ENCODE measurements at regions not wholly inside any gene's neighbourhood (a gene's known extent, or its start where the extent isn't known, plus 50 kb on each side); places are given as distances from the start of the nearest gene placed in this dataset.

- H3K36me3 ChIP-seq (ENCODE audit: control insufficient read depth, insufficient read depth, low read length): no peaks in the 10 kb centered on the region
- H3K4me1 ChIP-seq (ENCODE audit: control insufficient read depth, insufficient read depth, low read length): no peaks in the 10 kb centered on the region
- 100% methylated on average over 1 of the region's 4 CpGs for WGBS (ENCODE audit: insufficient coverage, insufficient read length)
- H3K27me3 ChIP-seq (ENCODE audit: control insufficient read depth, insufficient read depth, low read length): no peaks in the 10 kb centered on the region
- H3K9me3 ChIP-seq (ENCODE audit: control insufficient read depth, insufficient read depth, low read length): no peaks in the 10 kb centered on the region
- no peak overlapping the region for H3K27ac ChIP-seq (ENCODE audit: low read length)
- no peak for DNase-seq (ENCODE audit: low read depth, low spot score)
- H3K4me3 ChIP-seq (ENCODE audit: low read length): no peak overlapping the region
Observed at GRCh38 chr1:198880818-198881597, 242.2 kb downstream of the PTPRC start.

- Histone ChIP-seq H3K4me1 (ENCODE audit: control insufficient read depth, insufficient read depth, low read length) (no peaks in the 10 kb centered on the region), H3K27ac (ENCODE audit: low read length) (no peak overlapping the region), H3K9me3 (ENCODE audit: control insufficient read depth, insufficient read depth, low read length) (no peaks in the 10 kb centered on the region), H3K27me3 (ENCODE audit: control insufficient read depth, insufficient read depth, low read length) (no peaks in the 10 kb centered on the region), H3K4me3 (ENCODE audit: low read length) (no peak overlapping the region), H3K36me3 (ENCODE audit: control insufficient read depth, insufficient read depth, low read length) (no peaks in the 10 kb centered on the region)
- DNase-seq (ENCODE audit: low read depth, low spot score): no peak
Observed at GRCh38 chr1:198883184-198883583, 244.3 kb downstream of the PTPRC start.

- Histone ChIP-seq H3K4me1 (ENCODE audit: control insufficient read depth, insufficient read depth, low read length) (no peaks in the 10 kb centered on the region), H3K36me3 (ENCODE audit: control insufficient read depth, insufficient read depth, low read length) (no peaks in the 10 kb centered on the region), H3K9me3 (ENCODE audit: control insufficient read depth, insufficient read depth, low read length) (no peaks in the 10 kb centered on the region), H3K27me3 (ENCODE audit: control insufficient read depth, insufficient read depth, low read length) (no peaks in the 10 kb centered on the region), H3K27ac (ENCODE audit: low read length) (no peak overlapping the region), H3K4me3 (ENCODE audit: low read length) (no peak overlapping the region)
- WGBS (ENCODE audit: insufficient coverage, insufficient read length): no CpG with 5 or more reads among the region's 4 CpGs
- no peak for DNase-seq (ENCODE audit: low read depth, low spot score)
Observed at GRCh38 chr1:198887866-198888265, 249.0 kb downstream of the PTPRC start.

GRCh38 chr1:198888379-198888943 is 249.6 kb downstream of the PTPRC start:
- no peaks in the 10 kb centered on the region for H3K9me3 ChIP-seq (ENCODE audit: control insufficient read depth, insufficient read depth, low read length)
- no peaks in the 10 kb centered on the region for H3K4me1 ChIP-seq (ENCODE audit: control insufficient read depth, insufficient read depth, low read length)
- H3K27me3 ChIP-seq (ENCODE audit: control insufficient read depth, insufficient read depth, low read length): no peaks in the 10 kb centered on the region
- H3K36me3 ChIP-seq (ENCODE audit: control insufficient read depth, insufficient read depth, low read length): no peaks in the 10 kb centered on the region
- H3K4me3 ChIP-seq (ENCODE audit: low read length): no peak overlapping the region
- H3K27ac ChIP-seq (ENCODE audit: low read length): no peak overlapping the region
- WGBS (ENCODE audit: insufficient coverage, insufficient read length): no CpG with 5 or more reads among the region's 3 CpGs
- DNase-seq (ENCODE audit: low read depth, low spot score): no peak

GRCh38 chr1:198889101-198889500 is 250.3 kb downstream of the PTPRC start:
- no CpG with 5 or more reads among the region's 1 CpG for WGBS (ENCODE audit: insufficient coverage, insufficient read length)
- no peaks in the 10 kb centered on the region for H3K4me1 ChIP-seq (ENCODE audit: control insufficient read depth, insufficient read depth, low read length)

GRCh38 chr1:198889749-198890148 is 250.9 kb downstream of the PTPRC start:
- no CpG with 5 or more reads among the region's 1 CpG for WGBS (ENCODE audit: insufficient coverage, insufficient read length)
- no peaks in the 10 kb centered on the region for H3K9me3 ChIP-seq (ENCODE audit: control insufficient read depth, insufficient read depth, low read length)
- no peaks in the 10 kb centered on the region for H3K36me3 ChIP-seq (ENCODE audit: control insufficient read depth, insufficient read depth, low read length)
- no peaks in the 10 kb centered on the region for H3K4me1 ChIP-seq (ENCODE audit: control insufficient read depth, insufficient read depth, low read length)
- H3K4me3 ChIP-seq (ENCODE audit: low read length): no peak overlapping the region
- H3K27ac ChIP-seq (ENCODE audit: low read length): no peak overlapping the region
- DNase-seq (ENCODE audit: low read depth, low spot score): no peak
- H3K27me3 ChIP-seq (ENCODE audit: control insufficient read depth, insufficient read depth, low read length): no peaks in the 10 kb centered on the region

More at GRCh38 chr1:198889101-198889500, 250.3 kb downstream of the PTPRC start:
- H3K4me3 ChIP-seq (ENCODE audit: low read length): no peak overlapping the region
- no peaks in the 10 kb centered on the region for H3K9me3 ChIP-seq (ENCODE audit: control insufficient read depth, insufficient read depth, low read length)
- no peaks in the 10 kb centered on the region for H3K27me3 ChIP-seq (ENCODE audit: control insufficient read depth, insufficient read depth, low read length)
- H3K36me3 ChIP-seq (ENCODE audit: control insufficient read depth, insufficient read depth, low read length): no peaks in the 10 kb centered on the region
- no peak overlapping the region for H3K27ac ChIP-seq (ENCODE audit: low read length)
- no peak for DNase-seq (ENCODE audit: low read depth, low spot score)

- WGBS (ENCODE audit: insufficient coverage, insufficient read length): 100% methylated on average over 1 of the region's 4 CpGs
- Histone ChIP-seq H3K36me3 (ENCODE audit: control insufficient read depth, insufficient read depth, low read length) (no peaks in the 10 kb centered on the region), H3K4me3 (ENCODE audit: low read length) (no peak overlapping the region), H3K4me1 (ENCODE audit: control insufficient read depth, insufficient read depth, low read length) (no peaks in the 10 kb centered on the region), H3K27me3 (ENCODE audit: control insufficient read depth, insufficient read depth, low read length) (no peaks in the 10 kb centered on the region), H3K27ac (ENCODE audit: low read length) (no peak overlapping the region), H3K9me3 (ENCODE audit: control insufficient read depth, insufficient read depth, low read length) (no peaks in the 10 kb centered on the region)
- no peak for DNase-seq (ENCODE audit: low read depth, low spot score)
Observed at GRCh38 chr1:198890214-198890930, 251.5 kb downstream of the PTPRC start.

GRCh38 chr1:198892065-198892464 is 253.2 kb downstream of the PTPRC start:
- H3K36me3 ChIP-seq (ENCODE audit: control insufficient read depth, insufficient read depth, low read length): no peaks in the 10 kb centered on the region
- H3K4me1 ChIP-seq (ENCODE audit: control insufficient read depth, insufficient read depth, low read length): no peaks in the 10 kb centered on the region
- H3K27ac ChIP-seq (ENCODE audit: low read length): no peak overlapping the region
- no peak for DNase-seq (ENCODE audit: low read depth, low spot score)
- H3K27me3 ChIP-seq (ENCODE audit: control insufficient read depth, insufficient read depth, low read length): no peaks in the 10 kb centered on the region
- no peaks in the 10 kb centered on the region for H3K9me3 ChIP-seq (ENCODE audit: control insufficient read depth, insufficient read depth, low read length)
- H3K4me3 ChIP-seq (ENCODE audit: low read length): no peak overlapping the region
- no CpG with 5 or more reads among the region's 1 CpG for WGBS (ENCODE audit: insufficient coverage, insufficient read length)

GRCh38 chr1:198893141-198893540 is 254.3 kb downstream of the PTPRC start:
- Histone ChIP-seq H3K9me3 (ENCODE audit: control insufficient read depth, insufficient read depth, low read length) (no peaks in the 10 kb centered on the region), H3K4me3 (ENCODE audit: low read length) (no peak overlapping the region), H3K36me3 (ENCODE audit: control insufficient read depth, insufficient read depth, low read length) (no peaks in the 10 kb centered on the region), H3K27me3 (ENCODE audit: control insufficient read depth, insufficient read depth, low read length) (no peaks in the 10 kb centered on the region), H3K27ac (ENCODE audit: low read length) (no peak overlapping the region), H3K4me1 (ENCODE audit: control insufficient read depth, insufficient read depth, low read length) (no peaks in the 10 kb centered on the region)
- no CpG with 5 or more reads among the region's 1 CpG for WGBS (ENCODE audit: insufficient coverage, insufficient read length)
- DNase-seq (ENCODE audit: low read depth, low spot score): no peak

GRCh38 chr1:198893763-198894444 is 255.1 kb downstream of the PTPRC start:
- Histone ChIP-seq H3K27ac (ENCODE audit: low read length) (no peak overlapping the region), H3K27me3 (ENCODE audit: control insufficient read depth, insufficient read depth, low read length) (no peaks in the 10 kb centered on the region), H3K4me1 (ENCODE audit: control insufficient read depth, insufficient read depth, low read length) (no peaks in the 10 kb centered on the region), H3K36me3 (ENCODE audit: control insufficient read depth, insufficient read depth, low read length) (no peaks in the 10 kb centered on the region), H3K9me3 (ENCODE audit: control insufficient read depth, insufficient read depth, low read length) (no peaks in the 10 kb centered on the region), H3K4me3 (ENCODE audit: low read length) (no peak overlapping the region)
- no peak for DNase-seq (ENCODE audit: low read depth, low spot score)
- no CpG with 5 or more reads among the region's 4 CpGs for WGBS (ENCODE audit: insufficient coverage, insufficient read length)
